GM19023 (cell line): ENCODE measurements at regions not wholly inside any gene's neighbourhood (a gene's known extent, or its start where the extent isn't known, plus 50 kb on each side); places are given as distances from the start of the nearest gene placed in this dataset.

Experiments used
- ATAC-seq: cut with Tn5 transposase; IDR thresholded peaks from one replicate; pipeline ENCODE4 v1.9.1; 2021; ENCODE audit warnings: mild to moderate bottlenecking, moderate library complexity; ENCODE audit not compliant: unreplicated experiment

GRCh38 chr18:67242001-67242400 lies 274.5 kb downstream of the DSEL start:
- no peak for ATAC-seq

DNA sequence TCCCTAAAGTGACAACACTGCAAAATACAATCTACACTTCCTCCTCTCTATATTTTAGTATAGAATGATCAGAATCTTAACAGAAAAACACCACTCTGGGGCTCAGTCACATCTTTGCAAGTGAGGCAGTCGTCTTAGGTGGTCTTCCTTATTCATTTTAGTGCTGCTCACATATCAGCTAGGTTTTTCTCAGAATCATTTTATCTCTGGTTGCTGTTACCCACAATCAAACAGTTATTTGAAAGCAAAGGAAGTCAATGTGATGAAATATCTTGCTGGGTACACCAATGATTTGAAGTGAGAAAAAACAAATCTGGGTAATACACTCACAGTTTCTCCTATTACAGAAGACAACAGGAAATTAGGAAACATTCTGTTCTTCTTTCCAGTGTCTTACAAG lies 275.2 kb downstream of the DSEL start:
- ATAC-seq: no peak

DNA sequence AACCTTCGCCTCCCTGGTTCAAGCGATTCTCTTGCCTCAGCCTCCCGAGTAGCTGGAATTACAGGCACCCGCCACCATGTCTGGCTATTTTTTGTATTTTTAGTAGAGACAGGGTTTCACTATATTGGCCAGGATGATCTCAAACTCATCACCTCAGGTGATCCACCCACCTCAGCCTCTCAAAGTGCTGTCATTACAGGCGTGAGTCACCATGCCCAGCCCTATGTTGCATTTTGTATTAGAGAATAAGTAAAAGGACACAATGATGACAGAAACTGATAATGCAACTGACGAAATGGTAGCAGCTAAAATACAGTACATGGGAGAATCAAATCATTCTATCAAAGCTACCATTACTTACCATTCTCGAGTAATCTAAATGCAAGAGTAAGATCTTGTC lies 276.7 kb downstream of the DSEL start:
- no peak for ATAC-seq

GRCh38 chr18:67232991-67233390 lies 283.5 kb downstream of the DSEL start:
- ATAC-seq: no peak

DNA sequence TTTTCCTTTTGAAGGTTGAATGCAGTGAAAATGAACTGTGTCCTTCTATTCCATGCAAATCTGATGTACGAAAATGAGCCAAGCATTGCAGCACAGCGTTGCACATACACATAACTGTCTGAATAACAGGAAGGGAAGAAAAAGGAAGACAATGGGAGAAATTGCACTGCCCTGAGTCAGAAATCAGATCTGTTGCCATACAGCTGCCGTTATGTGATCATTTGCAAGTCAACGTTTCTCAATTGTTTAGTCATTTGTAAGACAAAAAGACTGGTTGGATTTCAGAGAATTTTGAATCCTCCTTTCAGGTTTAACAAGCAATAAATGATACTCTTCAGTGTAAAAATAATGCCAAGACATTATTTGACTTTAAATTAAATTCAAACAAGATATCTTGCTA lies 284.1 kb downstream of the DSEL start:
- ATAC-seq: no peak

- ATAC-seq: no peak
Observed at GRCh38 chr18:67222887-67223286, 293.6 kb downstream of the DSEL start.

GRCh38 chr18:67219821-67220220 lies 296.7 kb downstream of the DSEL start:
- ATAC-seq: no peak

DNA sequence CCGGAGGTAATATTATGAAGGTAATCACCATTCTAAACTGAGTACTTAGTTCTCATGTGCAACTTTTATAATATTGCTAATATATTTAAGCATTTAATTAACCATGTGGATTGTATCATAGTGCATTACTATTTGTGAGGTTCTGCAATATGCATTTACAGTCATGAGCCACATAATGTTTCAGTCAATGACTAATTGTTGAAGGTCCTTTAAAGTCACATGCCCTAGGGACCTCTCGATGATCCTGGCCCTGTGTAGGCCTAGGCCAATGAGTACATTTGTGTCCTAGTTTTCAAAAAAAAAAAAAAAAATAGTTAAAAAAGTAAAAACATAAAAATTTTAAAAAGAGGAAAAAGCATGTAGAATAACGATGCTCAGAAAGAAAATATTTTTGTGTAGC lies 298.0 kb downstream of the DSEL start:
- ATAC-seq: no peak

DNA sequence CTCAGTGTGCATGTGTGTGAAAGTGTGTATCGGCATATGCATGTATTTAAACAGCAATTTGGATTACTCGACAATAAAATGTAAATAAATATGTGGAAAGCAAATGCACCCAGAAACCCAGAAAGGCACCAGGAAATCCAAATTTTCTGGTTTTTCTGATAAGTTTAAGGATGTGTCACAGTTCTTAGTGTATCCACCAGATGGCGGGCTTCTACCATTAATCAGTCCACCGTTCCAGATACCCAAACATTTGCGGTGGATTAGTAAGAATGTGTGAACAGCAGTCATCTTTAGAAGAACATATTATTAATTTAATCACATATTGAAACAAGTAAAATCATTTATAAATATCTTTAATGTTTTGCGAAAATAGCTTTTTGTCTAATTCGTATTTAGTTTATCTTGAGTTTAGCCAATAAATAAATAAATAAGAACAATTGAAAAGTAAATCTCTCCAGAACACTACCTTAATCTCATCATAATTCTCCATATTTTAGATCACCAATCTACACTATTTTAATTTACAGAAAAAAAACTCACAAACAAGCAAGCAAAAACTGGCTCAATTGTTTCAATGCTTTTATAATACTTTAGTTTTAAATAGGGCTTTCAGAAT lies 298.9 kb downstream of the DSEL start:
- ATAC-seq: peak; percentile 67

- ATAC-seq: no peak
Observed at GRCh38 chr18:67216846-67217245, 299.7 kb downstream of the DSEL start.

GRCh38 chr18:67215686-67216085 lies 300.8 kb downstream of the DSEL start:
- ATAC-seq: no peak

- ATAC-seq: no peak
Observed at GRCh38 chr18:67211646-67212045, 304.9 kb downstream of the DSEL start.

DNA sequence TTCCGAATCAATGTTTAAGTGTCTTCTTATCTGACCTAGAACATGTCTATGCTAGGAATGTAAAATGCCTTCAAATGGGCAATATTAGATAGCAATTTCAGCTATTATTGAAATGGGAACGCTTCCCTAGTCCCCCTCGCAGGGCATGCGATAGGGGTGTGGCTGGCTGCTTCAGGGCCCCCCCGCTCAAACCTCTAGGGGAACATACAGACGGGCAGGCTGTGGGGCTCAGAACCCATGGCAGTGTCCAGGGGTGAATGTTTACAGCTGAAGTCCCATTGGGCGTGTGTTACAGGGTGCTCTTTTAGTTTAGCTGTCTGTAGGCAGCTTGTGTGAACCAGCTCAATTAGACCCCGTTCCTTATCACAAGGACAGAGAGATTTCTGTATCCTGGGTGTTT lies 315.9 kb downstream of the DSEL start:
- ATAC-seq: no peak

- ATAC-seq: peak; percentile 93
Observed at GRCh38 chr18:67199993-67200617, 316.4 kb downstream of the DSEL start.

- ATAC-seq: no peak
Observed at GRCh38 chr18:67194886-67195285, 321.6 kb downstream of the DSEL start.

DNA sequence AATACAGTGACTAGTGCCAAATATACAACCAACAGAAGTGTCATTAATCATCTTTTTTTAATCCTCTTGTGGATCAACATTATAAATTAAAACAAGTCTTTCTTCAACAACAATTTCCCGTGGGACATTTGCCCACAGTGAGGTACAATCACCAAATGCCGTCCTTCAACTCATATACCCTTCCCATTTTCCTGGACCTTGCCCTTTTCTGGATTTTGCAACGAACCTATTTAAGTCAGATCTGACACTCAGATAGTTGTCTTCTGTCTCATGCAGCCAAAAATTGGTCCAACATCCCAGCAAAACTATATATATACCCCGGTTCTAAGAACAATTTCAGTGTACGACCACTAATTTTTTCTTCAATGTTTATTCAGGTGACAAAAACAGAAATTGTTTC lies 324.0 kb downstream of the DSEL start:
- ATAC-seq: no peak

DNA sequence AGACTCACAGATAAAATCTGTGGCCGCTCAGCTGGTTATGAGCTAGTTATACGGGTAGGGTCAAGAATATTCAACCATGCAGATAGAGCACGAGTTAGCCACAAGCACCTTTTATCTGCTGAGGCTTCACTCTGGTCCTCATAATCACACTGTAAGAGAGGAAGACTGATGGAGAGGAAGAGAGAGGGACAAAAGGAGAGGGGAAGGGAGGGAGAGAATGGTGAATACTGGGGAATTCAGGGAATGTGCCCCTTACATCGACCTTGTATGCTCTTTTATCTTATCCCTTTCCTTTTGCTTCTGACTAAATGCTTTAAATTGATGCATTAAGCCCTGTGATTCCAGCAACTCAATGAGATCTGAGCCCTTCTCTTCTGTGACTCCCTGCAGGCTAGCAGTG lies 333.1 kb downstream of the DSEL start:
- no peak for ATAC-seq

DNA sequence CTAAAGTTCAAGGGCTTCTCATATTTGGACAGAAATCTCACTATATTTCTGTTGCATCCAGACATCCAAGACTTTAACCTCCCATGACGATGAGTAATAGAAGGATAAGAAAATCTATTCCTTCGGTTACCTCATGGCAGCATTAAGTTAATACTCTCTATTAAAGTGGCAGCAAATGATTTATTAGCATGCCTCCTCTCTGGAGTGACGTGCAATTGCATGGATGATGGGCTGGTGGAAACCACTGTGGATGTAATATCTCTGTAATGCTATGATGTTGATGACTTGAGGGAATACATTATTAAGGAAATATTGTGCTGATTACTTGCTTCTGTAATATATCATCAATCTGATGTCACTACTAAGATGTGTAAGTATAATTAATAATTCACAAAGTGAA lies 336.8 kb downstream of the DSEL start:
- ATAC-seq: no peak

- no peak for ATAC-seq
Observed at GRCh38 chr18:67159662-67160061, 356.9 kb downstream of the DSEL start.

DNA sequence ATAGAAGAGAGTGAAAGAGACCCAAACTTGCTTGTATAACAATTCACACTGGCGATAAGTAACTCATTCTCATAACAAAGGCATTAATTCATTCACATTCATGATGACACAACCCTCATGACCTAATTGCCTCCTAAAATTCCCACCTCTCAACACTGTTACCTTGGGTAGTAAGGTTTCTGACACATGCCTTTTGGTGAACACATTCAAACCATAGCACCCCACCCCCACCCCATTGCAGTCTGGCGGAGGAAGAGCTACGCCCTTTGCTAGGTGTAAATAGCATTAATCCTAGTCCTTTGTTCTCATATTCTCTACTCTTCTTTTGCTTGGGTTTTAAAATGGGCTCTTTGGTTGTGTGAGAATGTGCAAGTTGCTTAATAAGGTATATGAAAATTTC lies 361.5 kb downstream of the DSEL start:
- no peak for ATAC-seq

DNA sequence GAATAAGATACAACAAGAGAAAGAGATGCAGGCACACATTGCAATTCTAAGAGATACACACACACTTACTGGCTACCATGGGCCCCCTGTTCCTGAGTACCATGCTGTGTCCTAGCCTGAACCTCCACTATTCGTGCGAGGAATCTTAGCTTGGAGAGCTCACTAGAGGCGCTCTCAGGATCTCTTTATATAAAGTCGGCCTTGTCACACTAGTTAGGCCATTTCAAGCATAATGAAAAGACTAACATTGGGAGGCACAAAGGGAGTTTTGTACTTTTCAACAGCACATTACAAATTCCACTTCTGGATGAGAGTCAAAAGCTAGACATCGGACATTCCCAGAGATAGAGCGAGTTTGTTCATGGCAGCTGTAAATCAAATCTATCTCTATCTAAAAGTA lies 365.2 kb downstream of the DSEL start:
- no peak for ATAC-seq

DNA sequence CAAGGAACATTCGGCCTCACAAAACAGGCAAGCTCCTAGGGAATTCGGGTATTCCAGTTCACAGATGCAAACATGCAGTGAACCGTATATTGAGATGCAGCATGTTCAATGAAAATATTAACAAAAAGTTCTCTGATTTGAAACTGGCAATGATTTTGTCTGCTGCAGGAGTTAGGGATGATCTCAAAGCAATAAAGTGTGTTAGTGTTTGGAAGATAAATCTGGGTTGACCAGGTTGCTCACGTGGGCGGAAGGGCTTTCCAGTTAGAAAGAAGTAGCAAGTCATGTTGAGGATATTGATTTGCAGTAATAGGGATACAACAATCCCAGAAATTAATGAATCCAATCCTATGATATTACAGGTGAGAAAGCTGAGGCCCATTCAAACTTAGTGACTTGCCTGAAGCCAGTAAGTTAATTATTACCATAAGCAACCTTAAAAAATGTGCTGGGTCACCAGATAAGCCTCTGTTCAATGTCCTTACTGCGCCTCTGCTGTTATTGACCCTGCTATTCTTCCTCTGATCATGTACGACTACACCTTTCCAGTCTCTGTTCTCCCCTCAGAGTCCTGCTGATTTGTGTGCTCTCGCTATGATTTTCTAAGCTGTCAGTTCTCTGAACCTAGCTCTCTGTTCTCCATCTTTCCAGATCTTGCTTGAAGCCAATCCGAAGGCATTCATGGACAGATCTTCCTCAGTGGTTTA lies 370.8 kb downstream of the DSEL start:
- ATAC-seq: no peak
